Small intestine (tissue), 7 donors: ENCODE measurements at regions not wholly inside any gene's neighbourhood (a gene's known extent, or its start where the extent isn't known, plus 50 kb on each side); places are given as distances from the start of the nearest gene placed in this dataset.
A peak's percentile ranks its signal among the peaks of the same experiment; 100 is the strongest.

ENCODE experiments used
- DNase-seq, 2 donors: peaks; one replicate each; pipeline versions ENCODE4 v3.0.0 to v3.0.0-alpha.2; 2013
- FAIRE-seq: peaks from 2 replicates; lab custom pipeline; 2012; peaks lifted over from hg19 to GRCh38; lab: Jason Lieb, UNC
- H3K27ac ChIP-seq, 3 donors: one replicate each; pipeline ENCODE4 v1.5.1; 2013; ENCODE audit warnings: low read length in 2 of 3, mild to moderate bottlenecking in 2 of 3, control low read depth in 1 of 3, inconsistent platforms in 1 of 3, low read depth in 1 of 3, moderate library complexity in 1 of 3
- H3K27me3 ChIP-seq, 3 donors: one replicate each; pipeline ENCODE4 v1.6.1; 2013; ENCODE audit warnings: low read length in 3 of 3, inconsistent platforms in 1 of 3; ENCODE audit not compliant: control insufficient read depth in 3 of 3, insufficient read depth in 3 of 3
- H3K36me3 ChIP-seq, 3 donors: one replicate each; pipeline ENCODE4 v1.6.1; 2013; ENCODE audit warnings: low read length in 3 of 3, inconsistent platforms in 1 of 3, low read depth in 1 of 3, mild to moderate bottlenecking in 1 of 3, moderate library complexity in 1 of 3; ENCODE audit not compliant: control insufficient read depth in 3 of 3, insufficient read depth in 2 of 3
- H3K4me1 ChIP-seq, 3 donors: one replicate each; pipeline ENCODE4 v1.6.1; 2013; ENCODE audit warnings: low read length in 2 of 3, inconsistent platforms in 1 of 3, low read depth in 1 of 3, mild to moderate bottlenecking in 1 of 3, moderate library complexity in 1 of 3; ENCODE audit not compliant: control insufficient read depth in 3 of 3, insufficient read depth in 2 of 3
- H3K4me3 ChIP-seq, 3 donors: one replicate each; pipeline ENCODE4 v1.5.1; 2013; ENCODE audit warnings: low read length in 3 of 3, control low read depth in 1 of 3, inconsistent platforms in 1 of 3, low read depth in 1 of 3, mild to moderate bottlenecking in 1 of 3, moderate library complexity in 1 of 3
- H3K9me3 ChIP-seq, 2 donors: one replicate each; pipeline ENCODE4 v1.6.1; 2013; ENCODE audit warnings: low read depth in 1 of 2, low read length in 1 of 2; ENCODE audit not compliant: control insufficient read depth in 2 of 2, insufficient read depth in 1 of 2
- WGBS, 3 donors: extraction: QIAGEN DNeasy Blood & Tissue Kit; methylation state at CpG; one replicate each; pipeline ENCODE4 v1.1.7; 2013; 5-methylcytosine and 5-hydroxymethylcytosine counted together
- donor health status: healthy with polysubstance abuse.
- donor health status: control.
- donor health status: control.
- donor health status: Bipolar disorder and iron deficiency.
- donor health status: healthy.

DNA sequence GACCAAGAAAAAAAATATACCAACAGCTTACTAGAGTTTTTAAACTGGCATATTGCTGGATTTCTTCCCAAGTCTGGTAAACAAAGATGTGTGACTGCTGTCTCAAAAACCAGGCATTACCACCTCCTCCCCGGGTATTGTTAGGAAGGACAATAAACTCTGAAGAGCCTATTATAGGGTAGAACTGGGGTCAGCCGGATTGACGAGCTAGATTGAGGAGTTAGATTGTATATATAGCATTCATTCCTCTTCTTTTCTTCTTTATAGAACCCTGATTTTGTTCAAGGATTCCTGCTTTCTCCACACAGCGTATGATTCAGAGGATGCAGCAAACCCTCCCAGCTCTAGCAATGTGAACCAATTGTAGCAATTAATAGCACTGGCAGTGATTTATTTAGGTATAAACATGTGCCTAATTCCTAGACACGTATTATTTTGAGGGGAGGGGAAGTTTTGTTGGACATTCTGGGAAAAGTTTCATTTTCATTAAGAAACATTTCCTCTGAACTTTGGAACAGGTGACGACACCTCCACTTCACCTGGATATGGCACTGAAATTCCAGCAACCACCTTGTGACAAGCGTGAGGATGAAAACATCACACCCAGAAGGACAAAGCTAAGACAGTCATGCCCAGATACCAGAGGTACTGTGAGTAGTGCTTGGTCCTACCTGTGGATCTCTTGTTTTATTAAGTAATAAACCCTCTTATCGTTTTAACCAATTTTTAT is 679.4 kb upstream of the KIRREL3 start:
- Histone ChIP-seq H3K27ac (peak overlapping the region in 1 of 3 donors; percentile 83), H3K27me3 (no peaks in the 10 kb centered on the region), H3K4me3 (peak overlapping the region in 1 of 3 donors; percentile 18), H3K9me3 (no peaks in the 10 kb centered on the region), H3K36me3 (no peaks in the 10 kb centered on the region), H3K4me1 (peaks cover 0 to 19% (median 0%) of the 10 kb centered on the region in 3 donors)
- FAIRE-seq (no peak), DNase-seq (peak in 1 of 2 donors; percentile 92)
- 27 to 54% (median 34%) methylated on average over 8 of the region's 8 CpGs for WGBS, 3 donors

DNA sequence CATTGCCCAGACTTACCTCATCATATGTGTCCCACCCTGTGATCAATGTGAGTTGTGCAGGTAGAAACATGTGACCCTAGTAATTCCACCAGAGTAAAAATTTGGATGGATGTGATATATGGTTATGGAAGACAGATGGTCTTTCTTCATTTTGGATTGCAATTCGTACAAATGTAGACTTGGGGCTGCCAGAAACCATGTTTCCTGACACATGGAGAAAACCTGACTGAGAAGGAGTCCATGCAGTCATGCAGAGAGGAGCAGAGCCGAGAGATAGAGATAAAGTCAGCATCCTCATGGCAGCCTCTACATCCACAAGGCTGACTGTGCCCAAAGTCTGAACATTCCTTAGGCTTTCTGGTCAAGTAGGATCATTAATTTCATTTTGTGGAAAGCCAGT is 678.1 kb upstream of the KIRREL3 start:
- Histone ChIP-seq H3K27ac (no peak overlapping the region), H3K4me3 (no peak overlapping the region), H3K4me1 (peaks cover 0 to 19% (median 0%) of the 10 kb centered on the region in 3 donors), H3K27me3 (no peaks in the 10 kb centered on the region), H3K9me3 (no peaks in the 10 kb centered on the region), H3K36me3 (no peaks in the 10 kb centered on the region)
- DNase-seq = no peak
- no peak for FAIRE-seq
- 64 to 72% (median 69%) methylated on average over 2 of the region's 2 CpGs for WGBS, 3 donors

DNA sequence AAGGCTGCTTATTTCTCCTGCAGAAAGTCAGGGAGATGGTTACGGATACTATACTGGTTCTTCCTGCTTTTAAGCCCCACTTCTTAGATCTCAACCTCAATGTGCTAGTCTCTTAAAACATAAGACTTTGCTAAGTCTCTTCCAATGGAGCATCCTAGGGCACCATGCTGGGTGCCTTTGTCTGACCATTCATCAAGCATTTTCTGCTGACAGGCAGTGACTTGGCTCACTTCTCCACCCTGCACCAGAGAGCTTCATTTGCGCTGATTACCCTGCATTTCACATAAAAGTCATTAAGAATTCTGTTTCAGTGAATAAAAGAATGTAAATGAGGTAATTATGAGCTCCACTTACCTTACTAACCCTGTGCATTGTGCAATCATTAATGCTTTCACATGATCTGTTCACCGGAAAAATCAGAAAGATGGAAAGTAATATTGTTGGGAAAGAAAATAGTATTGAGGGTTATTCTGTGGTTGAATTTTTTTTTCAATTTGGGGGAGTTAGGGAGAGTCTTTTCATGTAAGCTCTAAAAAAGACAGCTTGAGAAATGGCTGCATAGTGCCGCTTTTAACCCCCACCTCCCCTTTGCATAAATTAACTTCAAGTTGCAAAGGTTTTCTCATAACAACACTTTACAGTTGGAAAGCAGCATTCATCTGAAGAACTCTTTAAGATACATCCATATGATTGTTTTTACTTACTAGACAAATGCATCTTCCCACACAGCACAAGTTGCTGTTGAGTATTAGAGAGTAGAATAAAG is 677.3 kb upstream of the KIRREL3 start:
- H3K36me3 ChIP-seq = no peaks in the 10 kb centered on the region
- WGBS, 3 donors = 89 to 94% (median 93%) methylated on average over 4 of the region's 4 CpGs
- no peaks in the 10 kb centered on the region for H3K9me3 ChIP-seq
- peaks cover 0 to 19% (median 0%) of the 10 kb centered on the region in 3 donors for H3K4me1 ChIP-seq
- H3K4me3 ChIP-seq = no peak overlapping the region
- DNase-seq = no peak
- H3K27me3 ChIP-seq = no peaks in the 10 kb centered on the region
- FAIRE-seq = no peak
- no peak overlapping the region for H3K27ac ChIP-seq

- H3K27me3 ChIP-seq = no peaks in the 10 kb centered on the region
- no peak overlapping the region for H3K4me3 ChIP-seq
- no peaks in the 10 kb centered on the region for H3K9me3 ChIP-seq
- 24 to 43% (median 39%) methylated on average over 2 of the region's 2 CpGs for WGBS, 3 donors
- no peak for FAIRE-seq
- no peaks in the 10 kb centered on the region for H3K36me3 ChIP-seq
- H3K27ac ChIP-seq = no peak overlapping the region
- peaks cover 0 to 19% (median 0%) of the 10 kb centered on the region in 3 donors for H3K4me1 ChIP-seq
- peak; percentile 19 to 60 for DNase-seq
These were observed 675.0 kb upstream of the KIRREL3 start for GRCh38 chr11:127675581-127675980.

- no peak for FAIRE-seq
These were observed 674.2 kb upstream of the KIRREL3 start for GRCh38 chr11:127674754-127675153.

DNA sequence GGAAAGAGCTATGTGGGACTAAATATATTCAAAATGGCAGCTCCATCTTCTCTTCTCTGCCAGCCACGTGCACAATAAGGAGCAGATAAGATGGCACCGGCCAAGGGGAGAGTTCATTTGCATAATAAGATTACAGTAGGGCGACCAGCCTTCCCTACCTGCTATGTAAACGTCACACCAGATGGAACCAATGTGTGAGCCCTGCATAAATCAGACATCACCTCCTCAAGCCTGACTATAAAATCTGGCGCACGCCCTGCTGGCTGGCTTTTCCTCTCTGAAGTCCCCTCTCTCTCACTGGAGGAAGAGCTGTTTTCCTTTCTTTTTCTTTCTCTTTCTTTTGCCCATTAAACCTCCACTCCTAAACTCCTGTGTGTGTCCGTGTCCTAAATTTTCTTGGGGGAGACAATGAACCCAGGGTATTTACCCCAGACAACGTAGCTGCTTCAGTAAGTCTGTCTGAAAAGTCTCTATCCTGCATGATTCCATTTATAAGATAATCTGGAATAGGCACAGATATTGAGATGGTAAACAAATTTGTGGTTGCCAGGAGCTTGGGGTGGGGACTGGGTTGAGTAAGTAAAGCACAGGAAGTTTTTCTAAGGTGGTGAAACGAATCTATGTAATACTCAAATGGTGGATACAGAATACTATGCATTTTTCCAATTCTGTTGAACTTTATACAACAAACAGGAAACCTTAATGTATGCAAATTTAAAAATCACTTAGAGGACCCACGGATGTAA is 670.0 kb upstream of the KIRREL3 start:
- Histone ChIP-seq H3K4me1 (peaks cover 0 to 5% (median 0%) of the 10 kb centered on the region in 3 donors), H3K36me3 (no peaks in the 10 kb centered on the region), H3K4me3 (no peak overlapping the region), H3K9me3 (no peaks in the 10 kb centered on the region), H3K27me3 (no peaks in the 10 kb centered on the region), H3K27ac (no peak overlapping the region)
- FAIRE-seq (no peak), DNase-seq (no peak)
- 54 to 66% (median 62%) methylated on average over 10 of the region's 10 CpGs for WGBS, 3 donors

More at GRCh38 chr11:127674754-127675153, 674.2 kb upstream of the KIRREL3 start:
- H3K9me3 ChIP-seq = no peaks in the 10 kb centered on the region
- no peak overlapping the region for H3K4me3 ChIP-seq
- H3K36me3 ChIP-seq = no peaks in the 10 kb centered on the region
- DNase-seq = no peak
- 75 to 93% (median 78%) methylated on average over 2 of the region's 2 CpGs for WGBS, 3 donors
- H3K27ac ChIP-seq = no peak overlapping the region
- H3K4me1 ChIP-seq = peaks cover 0 to 13% (median 0%) of the 10 kb centered on the region in 3 donors
- no peaks in the 10 kb centered on the region for H3K27me3 ChIP-seq

- DNase-seq (no peak), FAIRE-seq (no peak)
- no peak overlapping the region for H3K4me3 ChIP-seq
- peaks cover 0 to 5% of the 10 kb centered on the region in 2 donors for H3K9me3 ChIP-seq
- H3K27ac ChIP-seq = no peak overlapping the region
- H3K4me1 ChIP-seq = no peaks in the 10 kb centered on the region
- H3K27me3 ChIP-seq = no peaks in the 10 kb centered on the region
- H3K36me3 ChIP-seq = no peaks in the 10 kb centered on the region
- 46 to 56% (median 49%) methylated on average over 6 of the region's 6 CpGs for WGBS, 3 donors
These were observed 655.7 kb upstream of the KIRREL3 start for GRCh38 chr11:127656116-127656836.
